ENCODE measurements at regions not wholly inside any gene's neighbourhood (a gene's known extent, or its start where the extent isn't known, plus 50 kb on each side); places are given as distances from the start of the nearest gene placed in this dataset.

DNA sequence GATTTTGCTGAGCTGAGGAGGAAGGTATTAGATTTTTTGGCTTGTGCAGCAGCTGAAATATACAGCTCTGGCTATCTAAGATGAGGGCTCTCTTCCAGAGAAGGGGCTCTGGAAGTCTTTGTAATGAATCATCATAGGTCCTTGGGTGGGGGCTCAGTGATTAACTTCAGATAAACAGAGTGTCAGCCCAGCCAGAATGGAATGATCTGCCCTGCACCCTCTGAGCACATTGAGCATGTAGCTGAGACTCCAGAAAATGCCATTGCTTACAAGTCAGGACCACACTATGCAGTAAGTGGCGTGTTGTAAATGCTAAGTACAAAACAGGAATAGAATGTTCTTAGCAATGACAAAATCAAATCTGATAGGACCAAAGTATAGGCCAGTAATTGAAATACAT lies 836.0 kb downstream of the PDHA2 start:
- TF ChIP-seq, protein P1, sequence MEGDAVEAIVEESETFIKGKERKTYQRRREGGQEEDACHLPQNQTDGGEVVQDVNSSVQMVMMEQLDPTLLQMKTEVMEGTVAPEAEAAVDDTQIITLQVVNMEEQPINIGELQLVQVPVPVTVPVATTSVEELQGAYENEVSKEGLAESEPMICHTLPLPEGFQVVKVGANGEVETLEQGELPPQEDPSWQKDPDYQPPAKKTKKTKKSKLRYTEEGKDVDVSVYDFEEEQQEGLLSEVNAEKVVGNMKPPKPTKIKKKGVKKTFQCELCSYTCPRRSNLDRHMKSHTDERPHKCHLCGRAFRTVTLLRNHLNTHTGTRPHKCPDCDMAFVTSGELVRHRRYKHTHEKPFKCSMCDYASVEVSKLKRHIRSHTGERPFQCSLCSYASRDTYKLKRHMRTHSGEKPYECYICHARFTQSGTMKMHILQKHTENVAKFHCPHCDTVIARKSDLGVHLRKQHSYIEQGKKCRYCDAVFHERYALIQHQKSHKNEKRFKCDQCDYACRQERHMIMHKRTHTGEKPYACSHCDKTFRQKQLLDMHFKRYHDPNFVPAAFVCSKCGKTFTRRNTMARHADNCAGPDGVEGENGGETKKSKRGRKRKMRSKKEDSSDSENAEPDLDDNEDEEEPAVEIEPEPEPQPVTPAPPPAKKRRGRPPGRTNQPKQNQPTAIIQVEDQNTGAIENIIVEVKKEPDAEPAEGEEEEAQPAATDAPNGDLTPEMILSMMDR (conservative IDR thresholded peaks at IDR 0.05; ENCODE audit: low read length): no peak
- TF ChIP-seq EZH2phosphoT487 (IDR thresholded peaks at IDR 0.05; ENCODE audit: borderline replicate concordance): no peak
